ENCODE measurements at regions not wholly inside any gene's neighbourhood (a gene's known extent, or its start where the extent isn't known, plus 50 kb on each side); places are given as distances from the start of the nearest gene placed in this dataset.

GRCh38 chr5:24183981-24184380 lies 460.8 kb downstream of the CDH10 start:
- H3K4me3 ChIP-seq (ENCODE audit: low read depth, low read length) = no peak overlapping the region
- TF ChIP-seq CTCF (IDR thresholded peaks at IDR 0.05; ENCODE audit: insufficient read depth, low read depth, low read length) = no peak
- no peak for DNase-seq (ENCODE audit: low read depth)

GRCh38 chr5:24188216-24188925 lies 456.4 kb downstream of the CDH10 start:
- TF ChIP-seq CTCF (IDR thresholded peaks at IDR 0.05; ENCODE audit: insufficient read depth, low read depth, low read length) = no peak
- no peak overlapping the region for H3K4me3 ChIP-seq (ENCODE audit: low read depth, low read length)

GRCh38 chr5:24196789-24197188 lies 448.0 kb downstream of the CDH10 start:
- no peak for TF ChIP-seq CTCF (IDR thresholded peaks at IDR 0.05; ENCODE audit: insufficient read depth, low read depth, low read length)
- no peak for DNase-seq (ENCODE audit: low read depth)
- H3K4me3 ChIP-seq (ENCODE audit: low read depth, low read length) = no peak overlapping the region

More at GRCh38 chr5:24188216-24188925, 456.4 kb downstream of the CDH10 start:
- DNase-seq (ENCODE audit: low read depth) = no peak

GRCh38 chr5:24208686-24209106 lies 436.1 kb downstream of the CDH10 start:
- DNase-seq (ENCODE audit: low read depth) = no peak
- no peak overlapping the region for H3K4me3 ChIP-seq (ENCODE audit: low read depth, low read length)
- TF ChIP-seq CTCF (IDR thresholded peaks at IDR 0.05; ENCODE audit: insufficient read depth, low read depth, low read length) = no peak

GRCh38 chr5:24215114-24215513 lies 429.7 kb downstream of the CDH10 start:
- H3K4me3 ChIP-seq (ENCODE audit: low read depth, low read length) = no peak overlapping the region
- DNase-seq (ENCODE audit: low read depth) = no peak
- no peak for TF ChIP-seq CTCF (IDR thresholded peaks at IDR 0.05; ENCODE audit: insufficient read depth, low read depth, low read length)

GRCh38 chr5:24222876-24223275 lies 421.9 kb downstream of the CDH10 start:
- no peak for DNase-seq (ENCODE audit: low read depth)
- H3K4me3 ChIP-seq (ENCODE audit: low read depth, low read length) = no peak overlapping the region

More at GRCh38 chr5:24222876-24223275, 421.9 kb downstream of the CDH10 start:
- TF ChIP-seq CTCF (IDR thresholded peaks at IDR 0.05; ENCODE audit: insufficient read depth, low read depth, low read length) = no peak

All from fibroblast of villous mesenchyme (primary cell).